K562 (cell line): ENCODE measurements at regions not wholly inside any gene's neighbourhood (a gene's known extent, or its start where the extent isn't known, plus 50 kb on each side); places are given as distances from the start of the nearest gene placed in this dataset.
A peak's percentile ranks its signal among the peaks of the same experiment; 100 is the strongest.

Experiments used
- ATAC-seq: fragments of 200-7000 bp; cut with Tn5 transposase; 3 replicates; pipeline ENCODE4 v1.9.1; 2020; ENCODE audit warnings: moderate library complexity
- BruUV-seq: library from RNA; stranded (reverse); fragments of 400-500 nt; replicated peaks from 2 replicates; lab custom pipeline; 2021; lab: Mats Ljungman, UMichigan
- CTCF ChIA-PET: fragments of 300-600 bp; formaldehyde crosslinking; extraction: SDS; loops from one replicate; lab custom pipeline; 2021; ENCODE audit warnings: low intra/inter-chr PET ratio; lab: Yijun Ruan, JAX
- POLR2A ChIA-PET: fragments of 300-600, 350-650 bp; sonication (Branson Sonifier 250); formaldehyde crosslinking; extraction: SDS; loops from one replicate; lab custom pipeline; 2021; ENCODE audit warnings: antibody characterized with exemption, inconsistent platforms; lab: Yijun Ruan, JAX
- DNase-seq, 4 experiments: peaks; one replicate each; pipeline versions ENCODE4 v3.0.0 to v3.0.0-alpha.2; 2011 to 2018; ENCODE audit warnings: low spot score in 3 of 4, mixed read lengths in 3 of 4; ENCODE audit errors: extremely low read depth in 1 of 4
- FAIRE-seq: peaks from 2 replicates; lab custom pipeline; 2011; peaks lifted over from hg19 to GRCh38; lab: Jason Lieb, UNC
- H2AFZ ChIP-seq: 2 replicates; pipeline ENCODE4 v1.6.0; 2011; ENCODE audit warnings: low read depth, low read length, control low read depth, inconsistent platforms
- H3K27ac ChIP-seq: fragments of 200-600 bp; 3 replicates; pipeline ENCODE4 v1.8.0; 2011; ENCODE audit warnings: low read depth, mild to moderate bottlenecking, control low read depth, inconsistent platforms, low read length, moderate library complexity, mixed read lengths; ENCODE audit errors: extremely low read depth
- H3K27me3 ChIP-seq, 2 experiments: fragments of 300-600 bp in 1 of 2; 2 replicates in 1 of 2; 3 replicates in 1 of 2; pipeline versions ENCODE4 v1.6.0 to v1.8.0; 2011; ENCODE audit warnings: inconsistent platforms in 2 of 2, low read length in 2 of 2, mild to moderate bottlenecking in 1 of 2, mixed read lengths in 1 of 2, moderate library complexity in 1 of 2; ENCODE audit not compliant: control insufficient read depth in 2 of 2, insufficient read depth in 2 of 2
- H3K36me3 ChIP-seq: fragments of 300-600 bp; 3 replicates; pipeline ENCODE4 v1.8.0; 2011; ENCODE audit warnings: mild to moderate bottlenecking, low read length, inconsistent platforms; ENCODE audit not compliant: control insufficient read depth, insufficient read depth
- H3K4me1 ChIP-seq, 2 experiments: fragments of 200-600 bp in 1 of 2; replicated peaks in 1 of 2; 2 replicates in 1 of 2; 3 replicates in 1 of 2; pipeline versions ENCODE4 v1.5.1 to v1.8.0; 2011; ENCODE audit warnings: inconsistent platforms in 2 of 2, low read length in 2 of 2, mild to moderate bottlenecking in 1 of 2, mixed read lengths in 1 of 2, moderate library complexity in 1 of 2; ENCODE audit not compliant: control insufficient read depth in 2 of 2, insufficient read depth in 2 of 2
- H3K4me2 ChIP-seq: 2 replicates; pipeline ENCODE4 v1.6.1; 2011; ENCODE audit warnings: low read length, control low read depth, inconsistent platforms, mixed read lengths; ENCODE audit not compliant: insufficient read depth
- H3K4me3 ChIP-seq: fragments of 200-600 bp; sonication (generic), shearing (Covaris generic); 2 replicates; pipeline ENCODE4 v1.5.1; 2016; ENCODE audit warnings: control low read depth, inconsistent platforms
- H3K79me2 ChIP-seq: fragments of 200-600 bp; 3 replicates; pipeline ENCODE4 v1.8.0; 2011; ENCODE audit warnings: low read length, inconsistent platforms; ENCODE audit not compliant: control insufficient read depth, insufficient read depth
- H3K9ac ChIP-seq, 2 experiments: 2 replicates each; pipeline versions ENCODE4 v1.6.0 to v1.6.1; 2011; ENCODE audit warnings: low read depth in 2 of 2, low read length in 2 of 2, control low read depth in 1 of 2, inconsistent platforms in 1 of 2, mild to moderate bottlenecking in 1 of 2, mixed read lengths in 1 of 2; ENCODE audit not compliant: insufficient read depth in 1 of 2
- H3K9me1 ChIP-seq: one replicate; pipeline ENCODE4 v1.6.0; 2011; ENCODE audit warnings: inconsistent platforms, mild to moderate bottlenecking, low read length, moderate library complexity; ENCODE audit not compliant: control insufficient read depth, insufficient read depth
- H3K9me3 ChIP-seq: replicated peaks from 2 replicates; pipeline ENCODE4 v1.5.1; 2011; ENCODE audit warnings: low read depth, low read length, inconsistent platforms; ENCODE audit not compliant: control insufficient read depth, insufficient read depth
- H4K20me1 ChIP-seq: replicated peaks from 2 replicates; pipeline ENCODE4 v1.6.1; 2011; ENCODE audit warnings: low read length, inconsistent platforms, mixed read lengths; ENCODE audit not compliant: control insufficient read depth, insufficient read depth
- CGGBP1 ChIP-seq: fragments of 250-450 bp; sonication (Bioruptor Pico); IDR thresholded peaks from 2 replicates; pipeline ENCODE4 v1.9.0; 2021; ENCODE audit warnings: mild to moderate bottlenecking
- HNRNPK ChIP-seq: fragments of 200-400 bp; formaldehyde crosslinking; IDR thresholded peaks from one replicate; pipeline ENCODE4 v1.6.1; 2018; ENCODE audit warnings: mild to moderate bottlenecking, low read depth, low read length; ENCODE audit not compliant: poor library complexity, severe bottlenecking
- HNRNPLL ChIP-seq: fragments of 200-400 bp; formaldehyde crosslinking; IDR thresholded peaks from 2 replicates; pipeline ENCODE4 v1.6.1; 2017; ENCODE audit warnings: low read length, low read depth, mild to moderate bottlenecking; ENCODE audit not compliant: poor library complexity, severe bottlenecking
- PCBP1 ChIP-seq: fragments of 200-400 bp; formaldehyde crosslinking; IDR thresholded peaks from 2 replicates; pipeline ENCODE4 v1.6.1; 2018; ENCODE audit warnings: mild to moderate bottlenecking, low read depth, low read length; ENCODE audit not compliant: poor library complexity, severe bottlenecking
- SFPQ ChIP-seq: fragments of 200-400 bp; formaldehyde crosslinking; IDR thresholded peaks from 2 replicates; pipeline ENCODE4 v1.6.1; 2017; ENCODE audit warnings: mild to moderate bottlenecking, low read depth, low read length, moderate library complexity
- WGBS: fragments of 100-300 bp; shearing (Covaris generic); methylation state at CpG from one replicate; pipeline ENCODE4 v1.1.6; 2016; ENCODE audit warnings: low coverage, mixed read lengths; ENCODE audit not compliant: insufficient coverage; ENCODE audit errors: missing lambda C conversion rate; 5-methylcytosine and 5-hydroxymethylcytosine counted together
- in situ Hi-C: fragments of 300-500 bp; cut with MboI; formaldehyde crosslinking; loops from 4 replicates; pipeline ENCODE4 v1.15.0; 2018; ENCODE audit warnings: inconsistent platforms, mixed read lengths
- intact Hi-C: fragments of 100-400 bp; cut with micrococcal nuclease; formaldehyde crosslinking; loops from 2 replicates; pipeline ENCODE4 v1.14.2; 2022

- Histone ChIP-seq H3K9ac (no peak overlapping the region), H3K9me3 (no peaks in the 10 kb centered on the region; the same call in 1 of the 2 replicates), H3K4me1 (no peaks in the 10 kb centered on the region; a peak in 1 of 5 replicates), H3K79me2 (no peaks in the 10 kb centered on the region), H3K36me3 (no peaks in the 10 kb centered on the region), H3K27me3 (peaks cover 3 to 12% of the 10 kb centered on the region in 2 experiments; a peak in 3 of 5 replicates), H2AFZ (no peak overlapping the region), H3K4me3 (no peak overlapping the region), H4K20me1 (no peaks in the 10 kb centered on the region), H3K9me1 (no peaks in the 10 kb centered on the region), H3K4me2 (no peak overlapping the region), H3K27ac (no peak overlapping the region)
- 4% methylated on average over 2 of the region's 2 CpGs for WGBS
- ChIA-PET CTCF (no interaction called here), POLR2A (no interaction called here)
- ATAC-seq, result no peak
- FAIRE-seq, result no peak
- in situ Hi-C loops (no loop called here), intact Hi-C loops (no loop called here)
- DNase-seq, result no peak
- TF ChIP-seq HNRNPK (peak; percentile 75), SFPQ (no peak), PCBP1 (peak; percentile 67), CGGBP1 (CRISPR knock-in tag) (no peak), HNRNPLL (no peak)
- no TSS peak for BruUV-seq
Observed at GRCh38 chr6:168739381-168739780, 298.4 kb downstream of the SMOC2 start.
